GM12801 (cell line): ENCODE measurements at regions not wholly inside any gene's neighbourhood (a gene's known extent, or its start where the extent isn't known, plus 50 kb on each side); places are given as distances from the start of the nearest gene placed in this dataset.

Experiments used
- CTCF ChIP-seq: IDR thresholded peaks from one replicate; pipeline ENCODE4 v1.5.1; 2011; ENCODE audit warnings: control low read depth; ENCODE audit not compliant: insufficient read length; ENCODE audit errors: extremely low read depth

- no peak for TF ChIP-seq CTCF
Measured at GRCh38 chr3:159266779-159267178, 464.9 kb downstream of the MFSD1 start.

- no peak for TF ChIP-seq CTCF
Measured at GRCh38 chr3:159271799-159272512, 470.1 kb downstream of the MFSD1 start.

DNA sequence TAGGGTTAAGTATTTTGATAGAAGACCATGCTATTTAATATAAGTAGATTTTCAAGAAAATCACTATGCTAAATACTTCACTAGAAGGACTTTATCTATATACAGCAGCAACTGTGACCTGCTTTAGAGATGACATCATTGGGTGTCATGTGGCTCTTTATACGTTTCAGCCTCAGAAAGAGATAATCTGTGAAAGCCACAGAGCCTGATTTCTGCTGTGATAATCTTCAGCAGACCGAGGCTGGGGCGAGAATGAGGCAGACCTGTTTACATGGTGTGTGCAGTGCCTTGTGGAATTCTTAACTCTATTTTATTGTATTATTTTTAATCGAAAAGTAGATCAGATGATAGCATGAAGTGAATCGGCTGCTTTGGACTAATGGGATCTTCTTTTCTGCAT, 471.2 kb downstream of the MFSD1 start:
- no peak for TF ChIP-seq CTCF

DNA sequence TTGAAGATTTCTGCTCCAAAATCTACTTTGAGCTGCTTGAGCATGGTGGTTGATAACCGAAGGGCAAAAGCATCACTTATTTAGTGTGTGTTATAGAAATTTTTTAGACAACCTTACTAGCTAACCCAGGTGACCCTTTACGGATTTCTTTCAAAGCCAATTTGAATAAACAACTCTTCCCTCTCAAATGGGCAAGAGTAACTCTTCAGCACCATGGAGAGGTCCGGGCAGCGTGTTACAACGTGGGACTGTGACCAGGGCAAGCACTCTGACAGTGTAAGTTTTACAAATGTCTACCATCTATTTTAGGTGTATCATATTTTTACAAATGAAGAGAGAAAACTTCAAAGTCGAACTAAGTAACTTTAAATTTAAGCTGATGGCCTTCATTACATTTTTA, 471.8 kb downstream of the MFSD1 start:
- TF ChIP-seq CTCF = no peak

DNA sequence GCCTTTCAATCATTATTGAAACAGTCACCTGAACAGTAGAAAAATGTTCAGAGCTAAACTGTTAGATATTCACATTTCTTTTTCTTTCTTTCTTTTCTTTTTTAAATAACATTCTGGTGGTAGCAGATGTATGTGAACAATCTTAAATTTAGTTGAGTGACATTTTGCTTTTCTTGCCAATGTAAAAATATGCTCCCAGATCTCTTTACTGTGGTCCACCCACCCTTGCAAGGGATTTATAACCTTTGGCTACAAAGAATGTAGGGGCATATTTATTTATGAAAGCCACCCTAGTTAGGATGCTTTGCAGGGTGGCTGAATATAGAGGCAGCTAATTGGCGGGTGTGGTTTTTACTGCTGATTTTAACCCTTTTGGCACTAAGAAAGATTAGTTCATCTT, 473.9 kb downstream of the MFSD1 start:
- no peak for TF ChIP-seq CTCF

DNA sequence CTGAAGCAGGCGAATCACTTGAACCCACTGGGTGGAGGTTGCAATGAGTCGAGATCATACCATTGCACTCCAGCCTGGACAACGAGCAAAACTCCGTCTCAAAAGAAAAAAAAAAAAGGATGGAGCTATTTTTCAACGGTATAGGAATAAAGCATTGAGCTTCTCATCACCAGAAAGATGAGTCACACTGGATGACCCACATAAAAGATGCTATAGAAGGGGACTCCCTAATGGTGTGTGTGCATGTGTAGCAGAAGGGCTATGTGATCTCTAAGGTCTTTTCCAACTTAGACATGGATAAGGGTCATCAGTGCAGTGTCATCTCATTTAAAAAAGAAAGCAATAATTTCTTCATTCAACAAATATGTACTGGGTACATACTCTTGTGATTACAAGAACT, 476.0 kb downstream of the MFSD1 start:
- TF ChIP-seq CTCF = no peak

GRCh38 chr3:159280386-159281191, 478.7 kb downstream of the MFSD1 start:
- no peak for TF ChIP-seq CTCF
